BJ (cell line): ENCODE measurements at regions not wholly inside any gene's neighbourhood (a gene's known extent, or its start where the extent isn't known, plus 50 kb on each side); places are given as distances from the start of the nearest gene placed in this dataset.

Experiments used
- CTCF ChIA-PET: fragments of 350-600 bp; formaldehyde crosslinking; extraction: SDS; loops from one replicate; lab custom pipeline; 2021; ENCODE audit warnings: antibody characterized with exemption, inconsistent platforms; lab: Yijun Ruan, JAX
- POLR2A ChIA-PET: fragments of 300-600 bp; sonication (Branson Sonifier 250); formaldehyde crosslinking; extraction: SDS; loops from one replicate; lab custom pipeline; 2021; ENCODE audit warnings: antibody characterized with exemption; lab: Charles Lee
- DNase-seq: peaks from one replicate; pipeline ENCODE4 v3.0.0-alpha.2; 2011; ENCODE audit warnings: low read depth
- H3K27me3 ChIP-seq: 2 replicates; pipeline ENCODE4 v1.6.0; 2011; ENCODE audit warnings: low read length; ENCODE audit not compliant: control insufficient read depth, insufficient read depth
- H3K36me3 ChIP-seq: 2 replicates; pipeline ENCODE4 v1.5.1; 2011; ENCODE audit warnings: low read length; ENCODE audit not compliant: control insufficient read depth, insufficient read depth
- H3K4me3 ChIP-seq: 2 replicates; pipeline ENCODE4 v1.5.1; 2011; ENCODE audit warnings: low read depth, mild to moderate bottlenecking, control low read depth, low read length
- TF ChIP-seq, protein P1 (sequence below): IDR thresholded peaks from 2 replicates; pipeline ENCODE4 v1.5.1; 2011; ENCODE audit warnings: low read depth, mild to moderate bottlenecking, control low read depth, inconsistent platforms, low read length, moderate library complexity; ENCODE audit not compliant: insufficient read depth

DNA sequence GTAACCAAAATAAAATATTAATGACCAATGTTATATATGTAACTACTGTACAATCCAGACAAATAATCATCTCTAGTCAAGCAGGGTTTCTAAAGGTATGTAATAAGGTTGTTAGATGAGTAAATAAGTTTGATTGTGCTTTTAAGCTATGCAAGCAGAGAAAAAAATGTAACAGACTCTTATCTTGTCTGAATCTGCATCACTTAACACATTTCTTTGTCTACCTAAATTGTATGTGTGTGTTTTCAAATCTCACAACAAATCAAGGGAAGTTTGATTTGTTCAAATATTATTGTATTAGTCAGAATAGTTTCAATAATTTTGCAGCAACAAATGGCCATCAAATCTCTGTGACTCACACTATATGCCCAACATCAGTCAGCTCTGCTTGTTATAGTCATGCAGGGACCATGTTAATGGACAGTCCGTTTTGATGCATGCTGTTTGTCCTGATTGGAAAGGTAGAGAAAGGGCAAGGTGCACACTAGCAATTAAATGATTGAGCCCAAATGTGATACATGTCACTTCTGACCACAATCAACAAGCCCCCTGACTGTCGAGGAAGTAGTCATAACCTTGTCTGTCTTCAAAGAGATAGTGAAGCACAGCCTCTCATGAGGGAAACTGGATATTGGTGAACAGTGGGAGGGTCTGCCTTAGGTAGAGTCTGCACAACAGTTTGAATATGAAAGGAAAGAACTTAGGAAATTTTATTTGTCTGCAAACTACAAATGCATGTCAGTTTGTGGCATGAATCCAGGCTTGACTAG is 349.4 kb upstream of the SATB1 start:
- H3K27me3 ChIP-seq, result no peaks in the 10 kb centered on the region
- TF ChIP-seq, protein P1, sequence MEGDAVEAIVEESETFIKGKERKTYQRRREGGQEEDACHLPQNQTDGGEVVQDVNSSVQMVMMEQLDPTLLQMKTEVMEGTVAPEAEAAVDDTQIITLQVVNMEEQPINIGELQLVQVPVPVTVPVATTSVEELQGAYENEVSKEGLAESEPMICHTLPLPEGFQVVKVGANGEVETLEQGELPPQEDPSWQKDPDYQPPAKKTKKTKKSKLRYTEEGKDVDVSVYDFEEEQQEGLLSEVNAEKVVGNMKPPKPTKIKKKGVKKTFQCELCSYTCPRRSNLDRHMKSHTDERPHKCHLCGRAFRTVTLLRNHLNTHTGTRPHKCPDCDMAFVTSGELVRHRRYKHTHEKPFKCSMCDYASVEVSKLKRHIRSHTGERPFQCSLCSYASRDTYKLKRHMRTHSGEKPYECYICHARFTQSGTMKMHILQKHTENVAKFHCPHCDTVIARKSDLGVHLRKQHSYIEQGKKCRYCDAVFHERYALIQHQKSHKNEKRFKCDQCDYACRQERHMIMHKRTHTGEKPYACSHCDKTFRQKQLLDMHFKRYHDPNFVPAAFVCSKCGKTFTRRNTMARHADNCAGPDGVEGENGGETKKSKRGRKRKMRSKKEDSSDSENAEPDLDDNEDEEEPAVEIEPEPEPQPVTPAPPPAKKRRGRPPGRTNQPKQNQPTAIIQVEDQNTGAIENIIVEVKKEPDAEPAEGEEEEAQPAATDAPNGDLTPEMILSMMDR, result no peak
- DNase-seq, result no peak
- H3K36me3 ChIP-seq, result no peaks in the 10 kb centered on the region
- ChIA-PET POLR2A (no interaction called here), CTCF (no interaction called here)
- no peak overlapping the region for H3K4me3 ChIP-seq

DNA sequence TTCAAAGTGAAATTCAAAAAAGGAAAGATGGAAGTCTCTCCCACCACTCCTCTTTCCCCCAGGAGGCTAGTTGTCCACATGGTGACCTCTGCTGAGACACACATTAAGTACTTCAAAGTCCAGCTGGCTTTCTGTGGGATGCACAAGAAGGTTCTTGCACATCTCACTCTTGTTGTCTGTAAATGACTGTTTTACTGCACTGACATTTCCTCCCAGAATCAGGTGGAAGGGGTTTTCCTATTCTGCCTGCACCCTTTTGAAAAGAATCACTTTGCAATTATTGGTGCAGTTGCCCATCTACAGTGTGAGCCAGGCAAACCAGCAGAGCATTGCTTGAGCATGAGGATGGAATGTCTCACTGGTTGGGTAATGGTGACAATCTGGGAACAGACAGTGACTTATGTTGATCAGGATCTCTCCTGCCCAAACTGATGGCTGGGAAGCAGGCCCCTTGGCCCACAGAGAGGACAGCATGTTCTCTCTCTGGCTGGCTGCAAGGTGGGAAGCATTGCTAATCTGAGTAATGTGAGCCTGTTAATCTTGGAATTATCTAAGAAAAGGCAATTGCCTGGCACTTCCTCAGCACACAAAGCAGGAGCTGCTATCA is 347.7 kb upstream of the SATB1 start:
- DNase-seq, result no peak
- TF ChIP-seq, protein P1, result no peak
- CTCF ChIA-PET, result no interaction called here
- Histone ChIP-seq H3K36me3 (no peaks in the 10 kb centered on the region), H3K27me3 (no peaks in the 10 kb centered on the region), H3K4me3 (no peak overlapping the region)
- POLR2A ChIA-PET, result no interaction called here

DNA sequence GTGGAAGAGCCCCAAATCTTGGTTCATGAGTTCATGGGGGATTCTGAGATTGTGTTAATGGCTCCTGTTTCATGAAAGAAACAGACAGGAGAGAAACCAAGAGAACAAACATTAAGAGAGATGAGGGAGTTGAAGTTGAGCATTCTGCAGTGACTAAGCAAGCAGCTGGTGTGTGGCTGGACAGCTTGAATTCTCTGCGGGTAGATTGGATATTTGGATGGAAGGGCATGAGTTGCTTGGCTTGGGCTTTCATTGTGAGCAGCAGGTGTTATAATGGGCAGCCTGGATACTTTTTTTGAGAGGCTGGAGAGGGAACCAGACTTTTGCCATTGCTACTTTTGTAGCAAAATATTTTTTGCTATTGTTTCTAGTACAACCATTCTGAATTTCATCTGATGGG is 346.8 kb upstream of the SATB1 start:
- TF ChIP-seq, protein P1, result no peak
- no peak overlapping the region for H3K4me3 ChIP-seq
- H3K27me3 ChIP-seq, result no peaks in the 10 kb centered on the region
- H3K36me3 ChIP-seq, result no peaks in the 10 kb centered on the region
- no peak for DNase-seq
- ChIA-PET CTCF (no interaction called here), POLR2A (no interaction called here)

DNA sequence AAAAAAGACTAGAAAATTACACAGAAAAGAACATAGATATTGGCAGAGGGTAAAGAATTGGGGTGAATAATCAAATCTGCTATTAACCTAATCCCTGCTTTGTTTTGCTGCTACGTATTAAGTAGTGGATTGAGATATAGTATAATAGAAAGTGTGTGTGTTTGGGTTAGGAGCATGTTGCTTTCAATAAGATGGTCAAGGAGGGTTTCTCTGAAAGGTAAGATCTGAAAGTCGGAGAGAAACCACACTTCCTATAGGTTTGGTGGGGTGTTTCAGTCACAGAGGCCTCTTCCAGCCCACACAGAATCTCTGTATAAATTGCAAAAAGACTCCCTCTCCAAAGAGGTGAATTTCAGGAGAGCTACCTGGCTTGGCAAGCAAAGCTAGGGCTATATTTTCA is 345.7 kb upstream of the SATB1 start:
- CTCF ChIA-PET, result no interaction called here
- DNase-seq, result no peak
- Histone ChIP-seq H3K27me3 (no peaks in the 10 kb centered on the region), H3K36me3 (no peaks in the 10 kb centered on the region), H3K4me3 (no peak overlapping the region)
- POLR2A ChIA-PET, result no interaction called here
- TF ChIP-seq, protein P1, result no peak

DNA sequence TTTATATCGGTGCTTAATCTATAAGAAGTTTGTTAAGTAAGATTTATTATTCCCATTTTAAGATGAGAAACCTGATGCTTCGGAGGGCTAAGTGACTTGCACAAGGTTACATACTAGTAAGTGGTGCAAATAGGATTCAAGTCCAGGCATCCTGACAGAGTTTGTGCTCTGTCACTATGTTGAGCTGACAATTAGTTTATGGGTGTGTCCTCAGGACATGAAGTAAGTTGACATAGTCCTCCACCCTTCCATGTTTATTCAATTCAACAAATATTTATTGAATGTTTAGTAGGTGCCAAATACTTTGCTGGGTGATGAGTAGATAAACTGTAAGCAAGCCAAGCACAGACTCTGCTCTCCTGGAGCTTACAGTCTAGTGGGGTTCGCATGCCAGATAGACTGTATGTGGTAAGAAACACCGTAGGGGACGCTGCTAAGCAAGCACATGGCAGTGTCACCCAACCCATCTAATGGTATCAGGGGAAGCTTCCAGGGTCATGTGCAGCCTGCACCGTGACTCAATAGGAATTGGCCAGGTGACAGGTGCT is 342.7 kb upstream of the SATB1 start:
- Histone ChIP-seq H3K36me3 (no peaks in the 10 kb centered on the region), H3K4me3 (no peak overlapping the region), H3K27me3 (no peaks in the 10 kb centered on the region)
- POLR2A ChIA-PET, result no interaction called here
- DNase-seq, result no peak
- TF ChIP-seq, protein P1, result no peak
- CTCF ChIA-PET, result no interaction called here
